ENCODE measurements at regions not wholly inside any gene's neighbourhood (a gene's known extent, or its start where the extent isn't known, plus 50 kb on each side); places are given as distances from the start of the nearest gene placed in this dataset.

- no peak overlapping the region for H3K4me3 ChIP-seq
- no peak overlapping the region for H3K27ac ChIP-seq
- no peaks in the 10 kb centered on the region for H3K36me3 ChIP-seq (ENCODE audit: insufficient read depth, low read length)
- no peaks in the 10 kb centered on the region for H3K9me3 ChIP-seq (ENCODE audit: low read depth, low read length)
- no peak overlapping the region for H3K9ac ChIP-seq (ENCODE audit: insufficient read length)
- DNase-seq (ENCODE audit: low read depth, low spot score), result no peak
- TF ChIP-seq POLR2AphosphoS5 (IDR thresholded peaks at IDR 0.05; ENCODE audit: borderline replicate concordance, low read depth, low read length) (no peak), EZH2 (IDR thresholded peaks at IDR 0.05) (no peak), FOXP2 (optimal IDR thresholded peaks at IDR 0.05; ENCODE audit: control extremely low read depth, extremely low read length, insufficient read depth) (no peak)
These were observed 89.0 kb upstream of the MACF1 start for GRCh38 chr1:39115271-39116110.

GRCh38 chr1:39116116-39116607 lies 88.3 kb upstream of the MACF1 start:
- Histone ChIP-seq H3K27ac (no peak overlapping the region), H3K9ac (ENCODE audit: insufficient read length) (no peak overlapping the region), H3K9me3 (ENCODE audit: low read depth, low read length) (no peaks in the 10 kb centered on the region), H3K4me3 (no peak overlapping the region), H3K36me3 (ENCODE audit: insufficient read depth, low read length) (no peaks in the 10 kb centered on the region)
- no peak for TF ChIP-seq FOXP2 (optimal IDR thresholded peaks at IDR 0.05; ENCODE audit: control extremely low read depth, extremely low read length, insufficient read depth)
- no peak for TF ChIP-seq POLR2AphosphoS5 (IDR thresholded peaks at IDR 0.05; ENCODE audit: borderline replicate concordance, low read depth, low read length)
- no peak for TF ChIP-seq EZH2 (IDR thresholded peaks at IDR 0.05)
- no peak for DNase-seq (ENCODE audit: low read depth, low spot score)

DNA sequence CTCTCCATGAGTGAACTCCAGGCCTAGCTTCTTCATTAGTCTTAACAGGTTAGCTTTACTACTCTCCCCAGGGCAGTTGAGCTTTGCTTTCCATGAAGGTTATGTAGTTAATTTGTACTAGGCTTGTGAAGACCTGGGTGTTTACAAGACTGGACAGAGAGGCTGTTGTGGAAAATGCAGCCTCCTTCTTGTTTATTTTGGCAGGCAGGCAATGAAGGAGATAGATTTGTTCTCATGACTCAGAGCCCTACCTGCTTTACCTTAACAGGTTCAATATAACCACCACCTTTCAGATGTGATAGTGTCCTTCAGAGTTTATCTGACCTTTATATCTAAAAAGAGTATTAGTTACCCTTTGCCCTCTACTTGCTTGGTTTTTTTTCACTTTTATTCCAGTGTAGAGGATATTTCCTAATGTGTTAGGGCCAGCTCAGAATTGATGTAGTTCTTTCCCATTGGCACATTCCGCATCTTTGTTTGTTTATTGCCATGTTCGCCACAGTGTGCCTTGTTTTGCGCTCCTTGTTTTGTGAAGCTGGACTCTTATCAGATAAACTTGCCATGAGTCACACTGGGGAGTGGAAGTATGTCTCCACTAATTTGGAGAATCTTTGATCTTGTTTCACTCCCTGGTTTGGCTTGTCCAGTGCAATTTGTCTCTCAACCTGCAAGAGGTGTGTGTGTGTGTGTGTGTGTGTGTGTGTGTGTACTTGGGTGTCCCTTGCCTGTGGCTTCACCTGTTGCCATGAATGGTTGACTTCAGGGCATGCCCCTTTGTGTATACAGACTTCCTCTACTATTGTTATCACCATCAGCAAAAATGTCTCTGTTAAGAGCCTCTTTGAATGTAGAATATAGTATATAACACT lies 87.4 kb upstream of the MACF1 start:
- Histone ChIP-seq H3K9me3 (ENCODE audit: low read depth, low read length) (no peaks in the 10 kb centered on the region), H3K9ac (ENCODE audit: insufficient read length) (no peak overlapping the region), H3K27ac (no peak overlapping the region), H3K36me3 (ENCODE audit: insufficient read depth, low read length) (no peaks in the 10 kb centered on the region), H3K4me3 (no peak overlapping the region)
- DNase-seq (ENCODE audit: low read depth, low spot score), result no peak
- TF ChIP-seq FOXP2 (optimal IDR thresholded peaks at IDR 0.05; ENCODE audit: control extremely low read depth, extremely low read length, insufficient read depth) (no peak), POLR2AphosphoS5 (IDR thresholded peaks at IDR 0.05; ENCODE audit: borderline replicate concordance, low read depth, low read length) (no peak), EZH2 (IDR thresholded peaks at IDR 0.05) (no peak)

DNA sequence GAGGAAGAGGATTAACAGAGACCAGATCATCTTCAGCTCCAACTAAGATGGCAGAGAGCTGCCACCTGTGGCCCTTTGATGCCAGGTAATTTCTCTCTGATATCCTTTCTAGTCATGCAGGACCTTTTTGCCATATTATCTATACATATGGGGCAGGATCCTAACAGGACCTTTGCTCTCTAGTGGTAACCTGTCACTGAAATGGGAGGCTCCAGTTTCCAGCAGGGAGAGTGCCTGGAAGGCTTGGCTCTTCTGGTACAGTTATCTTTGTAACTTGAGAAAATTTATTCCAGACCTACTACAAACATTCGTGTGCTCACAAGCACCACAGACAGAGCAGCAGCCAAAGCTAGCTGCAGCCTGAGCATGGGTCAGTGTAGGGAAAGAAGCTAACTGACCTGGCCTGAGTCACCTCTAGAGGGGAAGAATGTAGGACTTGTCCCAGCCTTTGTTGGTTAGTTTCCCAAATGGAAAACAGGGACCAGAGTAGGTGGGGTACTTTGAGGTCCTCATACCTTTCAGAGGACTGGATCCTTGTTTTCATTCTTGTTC lies 86.5 kb upstream of the MACF1 start:
- Histone ChIP-seq H3K9me3 (ENCODE audit: low read depth, low read length) (no peaks in the 10 kb centered on the region), H3K4me3 (no peak overlapping the region), H3K9ac (ENCODE audit: insufficient read length) (no peak overlapping the region), H3K36me3 (ENCODE audit: insufficient read depth, low read length) (no peaks in the 10 kb centered on the region), H3K27ac (no peak overlapping the region)
- DNase-seq (ENCODE audit: low read depth, low spot score), result no peak
- no peak for TF ChIP-seq FOXP2 (optimal IDR thresholded peaks at IDR 0.05; ENCODE audit: control extremely low read depth, extremely low read length, insufficient read depth)
- no peak for TF ChIP-seq EZH2 (IDR thresholded peaks at IDR 0.05)
- TF ChIP-seq POLR2AphosphoS5 (IDR thresholded peaks at IDR 0.05; ENCODE audit: borderline replicate concordance, low read depth, low read length), result no peak

DNA sequence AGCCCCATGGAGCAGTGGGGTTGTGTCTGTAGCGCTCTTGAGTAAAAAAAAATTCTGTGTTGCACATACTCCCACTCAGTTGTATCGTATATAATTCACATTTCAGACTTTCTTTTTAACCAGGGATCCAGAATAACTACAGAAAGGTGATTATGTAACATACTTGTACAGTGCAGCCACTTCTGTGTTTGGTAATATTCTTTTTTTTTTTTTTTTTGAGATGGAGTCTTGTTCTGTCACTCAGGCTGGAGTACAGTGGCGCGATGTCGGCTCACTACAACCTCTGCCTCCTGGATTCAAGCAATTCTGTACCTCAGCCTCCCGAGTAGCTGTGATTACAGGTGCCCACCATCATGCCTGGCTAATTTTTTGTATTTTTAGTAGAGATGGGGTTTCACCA lies 82.4 kb upstream of the MACF1 start:
- H3K9ac ChIP-seq (ENCODE audit: insufficient read length), result no peak overlapping the region
- H3K4me3 ChIP-seq, result no peak overlapping the region
- TF ChIP-seq EZH2 (IDR thresholded peaks at IDR 0.05) (no peak), FOXP2 (optimal IDR thresholded peaks at IDR 0.05; ENCODE audit: control extremely low read depth, extremely low read length, insufficient read depth) (no peak), POLR2AphosphoS5 (IDR thresholded peaks at IDR 0.05; ENCODE audit: borderline replicate concordance, low read depth, low read length) (no peak)
- H3K27ac ChIP-seq, result no peak overlapping the region
- H3K36me3 ChIP-seq (ENCODE audit: insufficient read depth, low read length), result no peaks in the 10 kb centered on the region
- no peaks in the 10 kb centered on the region for H3K9me3 ChIP-seq (ENCODE audit: low read depth, low read length)
- DNase-seq (ENCODE audit: low read depth, low spot score), result no peak

DNA sequence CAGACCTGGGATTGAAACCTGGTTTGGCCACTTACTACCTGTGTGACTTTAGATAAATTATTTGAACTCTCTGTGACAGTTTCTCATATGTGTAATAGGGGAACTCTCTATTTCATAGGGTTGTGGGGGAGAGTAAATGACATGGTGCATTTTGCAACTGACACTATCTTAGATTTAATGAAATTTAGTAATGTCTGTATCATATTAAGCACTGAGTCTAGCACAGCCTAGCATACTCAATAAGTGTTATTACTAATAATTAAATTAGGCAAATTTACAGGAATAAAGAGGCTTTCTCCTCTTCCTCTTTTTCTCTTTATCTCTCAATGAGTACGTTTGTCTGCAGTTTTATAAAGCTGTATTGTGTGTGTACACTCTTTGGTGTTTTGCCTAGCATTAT lies 80.2 kb upstream of the MACF1 start:
- Histone ChIP-seq H3K27ac (no peak overlapping the region), H3K9me3 (ENCODE audit: low read depth, low read length) (no peaks in the 10 kb centered on the region), H3K36me3 (ENCODE audit: insufficient read depth, low read length) (no peaks in the 10 kb centered on the region), H3K4me3 (no peak overlapping the region), H3K9ac (ENCODE audit: insufficient read length) (no peak overlapping the region)
- no peak for DNase-seq (ENCODE audit: low read depth, low spot score)
- TF ChIP-seq POLR2AphosphoS5 (IDR thresholded peaks at IDR 0.05; ENCODE audit: borderline replicate concordance, low read depth, low read length) (no peak), FOXP2 (optimal IDR thresholded peaks at IDR 0.05; ENCODE audit: control extremely low read depth, extremely low read length, insufficient read depth) (no peak), EZH2 (IDR thresholded peaks at IDR 0.05) (no peak)

GRCh38 chr1:39127513-39127912 lies 77.0 kb upstream of the MACF1 start:
- DNase-seq (ENCODE audit: low read depth, low spot score), result no peak
- H3K36me3 ChIP-seq (ENCODE audit: insufficient read depth, low read length), result no peaks in the 10 kb centered on the region
- no peak overlapping the region for H3K27ac ChIP-seq
- H3K9ac ChIP-seq (ENCODE audit: insufficient read length), result no peak overlapping the region
- no peak overlapping the region for H3K4me3 ChIP-seq
- H3K9me3 ChIP-seq (ENCODE audit: low read depth, low read length), result no peaks in the 10 kb centered on the region
- TF ChIP-seq POLR2AphosphoS5 (IDR thresholded peaks at IDR 0.05; ENCODE audit: borderline replicate concordance, low read depth, low read length) (no peak), FOXP2 (optimal IDR thresholded peaks at IDR 0.05; ENCODE audit: control extremely low read depth, extremely low read length, insufficient read depth) (no peak)

- H3K27ac ChIP-seq, result no peak overlapping the region
- H3K9ac ChIP-seq (ENCODE audit: insufficient read length), result no peak overlapping the region
- DNase-seq (ENCODE audit: low read depth, low spot score), result no peak
- no peaks in the 10 kb centered on the region for H3K36me3 ChIP-seq (ENCODE audit: insufficient read depth, low read length)
- no peaks in the 10 kb centered on the region for H3K9me3 ChIP-seq (ENCODE audit: low read depth, low read length)
- TF ChIP-seq EZH2 (IDR thresholded peaks at IDR 0.05) (no peak), POLR2AphosphoS5 (IDR thresholded peaks at IDR 0.05; ENCODE audit: borderline replicate concordance, low read depth, low read length) (no peak), FOXP2 (optimal IDR thresholded peaks at IDR 0.05; ENCODE audit: control extremely low read depth, extremely low read length, insufficient read depth) (no peak)
- H3K4me3 ChIP-seq, result no peak overlapping the region
These were observed 76.4 kb upstream of the MACF1 start for GRCh38 chr1:39128126-39128525.
